Esophagus muscularis mucosa (tissue), 4 donors: ENCODE measurements at regions not wholly inside any gene's neighbourhood (a gene's known extent, or its start where the extent isn't known, plus 50 kb on each side); places are given as distances from the start of the nearest gene placed in this dataset.

Source experiments
- DNase-seq: peaks from one replicate; pipeline ENCODE4 v3.0.0-alpha.2; 2017; ENCODE audit errors: extremely low spot score
- H3K27ac ChIP-seq, 4 donors: fragments of 200-600 bp; sonication (generic); replicated peaks in 1 of 4; 1 replicate in 3 of 4; 2 replicates in 1 of 4; pipeline ENCODE4 v1.5.1; 2016 to 2019; ENCODE audit warnings: mild to moderate bottlenecking in 1 of 4
- H3K27me3 ChIP-seq, 4 donors: fragments of 200-600 bp; sonication (generic); one replicate each; pipeline versions ENCODE4 v1.5.1 to v1.6.0; 2016 to 2019
- H3K36me3 ChIP-seq, 4 donors: fragments of 200-600 bp; sonication (generic); one replicate each; pipeline ENCODE4 v1.5.1; 2016 to 2019
- H3K4me1 ChIP-seq, 4 donors: fragments of 200-600 bp; sonication (generic); one replicate each; pipeline ENCODE4 v1.5.1; 2016 to 2019
- H3K4me3 ChIP-seq, 4 donors: fragments of 200-600 bp; sonication (generic); 1 replicate in 2 of 4; 2 replicates in 2 of 4; pipeline ENCODE4 v1.5.1; 2016 to 2019; ENCODE audit warnings: mild to moderate bottlenecking in 4 of 4, moderate library complexity in 1 of 4
- H3K9me3 ChIP-seq, 4 donors: fragments of 200-600 bp; sonication (generic); 1 replicate in 3 of 4; 2 replicates in 1 of 4; pipeline ENCODE4 v1.5.1; 2016 to 2019
- CTCF ChIP-seq, 3 experiments: fragments of 200-600 bp in 2 of 3; fragments of 450-650 bp in 1 of 3; sonication (generic) in 2 of 3; IDR thresholded peaks; one replicate each; pipeline ENCODE4 v1.5.1; 2017 to 2019; ENCODE audit warnings: antibody characterized with exemption in 3 of 3, mild to moderate bottlenecking in 2 of 3, moderate library complexity in 1 of 3
- EP300 ChIP-seq: sonication (generic); formaldehyde crosslinking; IDR thresholded peaks from one replicate; pipeline ENCODE4 v1.6.1; 2017; ENCODE audit warnings: antibody characterized with exemption
- POLR2A ChIP-seq: fragments of 450-650 bp; IDR thresholded peaks from one replicate; pipeline ENCODE4 v1.6.1; 2017; ENCODE audit warnings: antibody characterized with exemption, moderate library complexity, mild to moderate bottlenecking, low read depth
- POLR2AphosphoS5 ChIP-seq, 2 donors: sonication (generic); formaldehyde crosslinking; IDR thresholded peaks; one replicate each; pipeline ENCODE4 v1.6.1; 2017; ENCODE audit warnings: antibody characterized with exemption in 2 of 2
- WGBS: methylation state at CpG from one replicate; pipeline ENCODE4 v1.1.5; 2018; 5-methylcytosine and 5-hydroxymethylcytosine counted together
- intact Hi-C: fragments of 100-400 bp; cut with DNase I; formaldehyde crosslinking; loops from one replicate; pipeline ENCODE4 v1.15.1; 2023

- peaks cover 0 to 54% (median 0%) of the 10 kb centered on the region in 4 donors for H3K27me3 ChIP-seq
Measured at GRCh38 chr1:36539526-36539925, 56.8 kb upstream of the CSF3R start.

GRCh38 chr1:36537991-36538390 is 55.3 kb upstream of the CSF3R start:
- Histone ChIP-seq H3K27ac (no peak overlapping the region), H3K4me1 (no peaks in the 10 kb centered on the region), H3K27me3 (peaks cover 0 to 49% (median 0%) of the 10 kb centered on the region in 4 donors), H3K9me3 (peaks cover 0 to 9% (median 3%) of the 10 kb centered on the region in 4 donors), H3K4me3 (no peak overlapping the region), H3K36me3 (no peaks in the 10 kb centered on the region)
- 60% methylated on average over 4 of the region's 4 CpGs for whole genome bisulfite sequencing
- no peak for TF ChIP-seq EP300
- no peak for TF ChIP-seq POLR2AphosphoS5 (IDR thresholded peaks at IDR 0.05)
- no peak for TF ChIP-seq POLR2A
- TF ChIP-seq CTCF (IDR thresholded peaks at IDR 0.05) = no peak
- intact Hi-C loops = no loop called here
- no peak for DNase-seq

More at GRCh38 chr1:36539526-36539925, 56.8 kb upstream of the CSF3R start:
- Histone ChIP-seq H3K4me3 (no peak overlapping the region), H3K36me3 (no peaks in the 10 kb centered on the region), H3K27ac (no peak overlapping the region), H3K4me1 (no peaks in the 10 kb centered on the region), H3K9me3 (no peaks in the 10 kb centered on the region)
- intact Hi-C loops = no loop called here
- TF ChIP-seq POLR2A (no peak), POLR2AphosphoS5 (IDR thresholded peaks at IDR 0.05) (no peak), EP300 (no peak), CTCF (IDR thresholded peaks at IDR 0.05) (no peak)
- WGBS = 63% methylated on average over 2 of the region's 2 CpGs
- no peak for DNase-seq

- intact Hi-C loops = no loop called here
- H3K9me3 ChIP-seq = peaks cover 0 to 15% (median 6%) of the 10 kb centered on the region in 4 donors
- H3K27ac ChIP-seq = no peak overlapping the region
- no peaks in the 10 kb centered on the region for H3K36me3 ChIP-seq
- no peak for DNase-seq
- 60% methylated on average over 2 of the region's 2 CpGs for WGBS
- H3K4me3 ChIP-seq = no peak overlapping the region
- peaks cover 0 to 42% (median 0%) of the 10 kb centered on the region in 4 donors for H3K27me3 ChIP-seq
- TF ChIP-seq EP300 (no peak), POLR2A (no peak), POLR2AphosphoS5 (IDR thresholded peaks at IDR 0.05) (no peak), CTCF (IDR thresholded peaks at IDR 0.05) (no peak)
- H3K4me1 ChIP-seq = no peaks in the 10 kb centered on the region
Measured at GRCh38 chr1:36537190-36537768, 54.6 kb upstream of the CSF3R start.

GRCh38 chr1:36536727-36537126 is 54.0 kb upstream of the CSF3R start:
- intact Hi-C loops = no loop called here
- TF ChIP-seq CTCF (IDR thresholded peaks at IDR 0.05) (no peak), POLR2AphosphoS5 (IDR thresholded peaks at IDR 0.05) (no peak), POLR2A (no peak), EP300 (no peak)
- no peak overlapping the region for H3K4me3 ChIP-seq
- no peaks in the 10 kb centered on the region for H3K4me1 ChIP-seq
- peaks cover 0 to 20% (median 6%) of the 10 kb centered on the region in 4 donors for H3K9me3 ChIP-seq
- H3K27me3 ChIP-seq = peaks cover 0 to 37% (median 0%) of the 10 kb centered on the region in 4 donors
- 80% methylated on average over 1 of the region's 1 CpG for WGBS
- H3K36me3 ChIP-seq = no peaks in the 10 kb centered on the region
- DNase-seq = no peak
- no peak overlapping the region for H3K27ac ChIP-seq
